ENCODE measurements at regions not wholly inside any gene's neighbourhood (a gene's known extent, or its start where the extent isn't known, plus 50 kb on each side); places are given as distances from the start of the nearest gene placed in this dataset.
A peak's percentile ranks its signal among the peaks of the same experiment; 100 is the strongest.
"Not testable (repeated sequence)": the region's sequence is repeated elsewhere in the genome, so short reads cannot be mapped to it uniquely, and the experiment has no call there.

- no peak for DNase-seq (ENCODE audit: low spot score)
Measured at GRCh38 chr7:149604521-149604920, 106.9 kb upstream of the ZNF746 start.

- not testable (repeated sequence) for DNase-seq (ENCODE audit: low spot score)
Measured at GRCh38 chr7:149600669-149601330, 103.2 kb upstream of the ZNF746 start.

- no peak for DNase-seq (ENCODE audit: low spot score)
Measured at GRCh38 chr7:149599636-149600206, 102.1 kb upstream of the ZNF746 start.

- peak; percentile 74 for DNase-seq (ENCODE audit: low spot score)
Measured at GRCh38 chr7:149598721-149599308, 101.2 kb upstream of the ZNF746 start.

DNA sequence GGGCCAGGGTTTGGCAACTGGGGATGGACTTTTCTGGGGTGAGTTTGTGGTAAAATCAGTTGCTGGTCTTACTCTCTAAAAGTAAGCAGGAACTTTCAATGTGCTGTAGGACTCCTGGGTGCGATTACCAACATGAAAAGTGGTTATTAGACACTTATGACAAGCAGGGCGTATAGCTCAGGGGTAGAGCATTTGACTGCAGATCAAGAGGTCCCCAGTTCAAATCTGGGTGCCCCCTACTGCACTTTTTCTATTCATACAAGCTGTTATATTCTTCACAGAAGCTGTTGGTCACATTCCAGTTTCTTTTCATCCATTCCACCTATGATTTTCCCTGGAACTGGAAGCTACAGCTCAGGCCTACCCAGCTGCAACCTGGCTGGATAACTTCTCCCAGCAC lies 100.2 kb upstream of the ZNF746 start:
- DNase-seq (ENCODE audit: low spot score), result not testable (repeated sequence)

DNA sequence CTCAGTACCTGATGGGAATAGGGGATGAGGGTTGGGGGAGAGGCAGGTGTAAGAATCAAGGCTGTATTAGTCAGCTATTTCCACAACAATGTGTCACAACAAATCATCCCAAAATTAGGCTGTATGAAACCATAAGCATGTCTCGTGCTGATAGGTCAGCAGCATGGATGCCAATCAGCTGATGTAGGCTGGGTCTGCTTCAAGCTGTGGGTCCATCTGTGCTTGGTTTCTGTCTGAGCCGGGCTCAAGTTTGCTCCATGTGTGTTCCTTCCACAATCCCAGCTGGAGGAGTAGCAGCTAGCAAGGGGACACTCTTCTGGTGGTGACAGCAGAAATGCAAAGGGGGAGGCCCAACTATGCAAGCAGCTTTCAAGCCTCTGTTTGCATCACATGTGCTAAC lies 97.9 kb upstream of the ZNF746 start:
- peak; percentile 88 for DNase-seq (ENCODE audit: low spot score)

GRCh38 chr7:149595078-149595477 lies 97.5 kb upstream of the ZNF746 start:
- no peak for DNase-seq (ENCODE audit: low spot score)

- DNase-seq (ENCODE audit: low spot score), result no peak
Measured at GRCh38 chr7:149588930-149589329, 91.3 kb upstream of the ZNF746 start.

DNA sequence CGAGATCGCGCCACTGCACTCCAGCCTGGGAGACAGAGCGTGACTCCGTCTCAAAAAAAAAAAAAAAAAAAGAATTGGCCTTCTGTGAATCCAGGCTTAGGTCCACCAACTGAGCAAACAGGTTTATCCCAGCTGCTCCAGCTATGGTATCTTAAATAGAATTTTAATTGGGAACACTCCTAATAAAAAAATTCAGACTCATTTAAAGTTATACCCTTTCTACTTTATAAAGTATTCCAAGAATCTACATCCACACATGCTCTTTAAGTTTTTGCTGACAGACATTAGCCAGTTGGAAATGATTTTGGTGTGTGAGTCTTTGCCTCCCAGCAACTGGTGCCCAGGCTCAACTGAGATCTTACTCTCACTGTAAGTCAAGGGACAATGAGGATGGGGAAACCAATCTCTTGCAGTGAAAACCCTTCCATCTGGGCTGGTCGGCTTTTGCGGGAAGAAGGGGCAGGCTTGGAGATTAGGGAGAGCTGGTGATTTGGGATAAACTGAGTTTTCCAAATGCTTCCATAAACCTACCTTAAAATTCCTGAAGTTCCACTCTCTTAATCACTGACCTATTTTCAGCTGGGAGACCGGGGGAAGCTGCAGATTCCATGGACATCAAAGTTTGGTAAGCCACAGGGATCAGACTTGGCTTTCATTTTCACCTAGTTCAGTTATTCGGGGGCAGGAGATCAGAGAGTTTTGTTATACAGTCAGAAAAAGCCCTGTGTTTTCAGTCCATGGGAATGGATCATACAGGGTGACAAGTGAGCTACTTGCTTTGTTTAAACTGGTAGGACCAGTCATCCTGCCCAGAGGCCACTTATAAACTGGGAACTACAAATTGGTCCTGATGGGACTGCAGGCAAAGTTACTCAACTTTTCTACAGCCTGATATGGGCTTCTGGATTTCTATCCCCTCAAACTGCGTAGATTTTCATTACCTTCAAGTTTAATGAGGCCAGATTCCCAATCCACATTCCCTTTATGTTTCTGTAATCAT lies 89.3 kb upstream of the ZNF746 start:
- no peak for DNase-seq (ENCODE audit: low spot score)

DNA sequence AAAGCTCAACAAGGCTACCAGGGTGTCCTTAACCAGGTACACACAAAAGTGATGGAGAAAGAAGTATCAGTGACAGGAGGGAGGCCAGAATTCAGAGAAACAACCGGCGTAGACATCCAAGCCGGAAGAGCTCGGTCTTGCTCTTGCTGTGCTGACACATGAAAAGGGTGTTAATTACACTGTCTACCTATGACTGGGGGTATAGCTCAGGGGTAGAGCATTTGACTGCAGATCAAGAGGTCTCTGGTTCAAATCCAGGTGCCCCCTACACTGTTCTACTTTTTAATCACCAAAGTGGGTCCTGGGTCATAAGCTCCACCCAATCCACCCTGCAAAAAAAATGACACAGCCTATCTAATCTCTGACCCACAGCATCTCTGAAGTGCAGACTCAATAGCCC lies 86.9 kb upstream of the ZNF746 start:
- DNase-seq (ENCODE audit: low spot score), result no peak

GRCh38 chr7:149584009-149584408 lies 86.4 kb upstream of the ZNF746 start:
- DNase-seq (ENCODE audit: low spot score), result no peak

DNA sequence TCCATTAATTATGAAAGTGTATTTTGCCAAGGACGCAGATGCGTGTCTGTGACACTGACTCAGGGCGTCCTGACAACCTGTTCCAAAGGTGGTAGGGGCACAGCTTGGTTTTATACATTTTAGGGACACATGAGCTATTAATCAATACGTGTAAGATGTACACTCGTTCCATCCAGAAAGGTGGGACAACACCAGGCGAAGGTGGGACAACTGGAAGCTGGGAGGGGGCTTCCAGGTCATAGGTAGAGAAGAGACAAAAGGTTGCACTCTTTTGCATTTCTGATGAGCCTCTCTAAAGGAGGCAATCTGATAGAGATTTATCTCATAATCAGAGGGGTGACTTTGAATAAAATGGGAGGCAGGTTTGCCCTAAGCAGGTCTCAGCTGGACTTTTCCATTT lies 82.7 kb upstream of the ZNF746 start:
- no peak for DNase-seq (ENCODE audit: low spot score)

GRCh38 chr7:149579365-149579764 lies 81.8 kb upstream of the ZNF746 start:
- not testable (repeated sequence) for DNase-seq (ENCODE audit: low spot score)

GRCh38 chr7:149574428-149574827 lies 76.8 kb upstream of the ZNF746 start:
- DNase-seq (ENCODE audit: low spot score), result not testable (repeated sequence)

DNA sequence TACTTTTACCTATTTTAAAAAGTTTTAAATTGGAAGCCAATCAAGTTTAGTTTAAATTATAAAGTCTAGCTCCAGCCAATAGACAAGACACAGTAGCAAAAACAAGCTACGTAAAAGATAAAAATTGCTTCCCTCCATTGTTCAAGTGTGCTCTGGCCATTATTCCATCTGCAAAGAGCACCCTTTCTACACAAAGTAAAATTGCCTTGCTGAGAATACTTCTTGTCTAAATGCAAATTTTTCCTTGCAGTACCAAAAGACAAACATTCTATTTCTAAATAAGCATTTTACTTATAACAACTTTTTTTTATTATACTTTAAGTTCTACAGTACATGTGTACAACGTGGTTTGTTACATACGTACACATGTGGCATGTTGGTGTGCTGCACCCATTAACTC lies 75.9 kb upstream of the ZNF746 start:
- no peak for DNase-seq (ENCODE audit: low spot score)

- DNase-seq (ENCODE audit: low spot score), result not testable (repeated sequence)
Measured at GRCh38 chr7:149572920-149573319, 75.3 kb upstream of the ZNF746 start.

- DNase-seq (ENCODE audit: low spot score), result no peak
Measured at GRCh38 chr7:149570784-149571183, 73.2 kb upstream of the ZNF746 start.

GRCh38 chr7:149569726-149570422 lies 72.3 kb upstream of the ZNF746 start:
- DNase-seq (ENCODE audit: low spot score), result no peak

DNA sequence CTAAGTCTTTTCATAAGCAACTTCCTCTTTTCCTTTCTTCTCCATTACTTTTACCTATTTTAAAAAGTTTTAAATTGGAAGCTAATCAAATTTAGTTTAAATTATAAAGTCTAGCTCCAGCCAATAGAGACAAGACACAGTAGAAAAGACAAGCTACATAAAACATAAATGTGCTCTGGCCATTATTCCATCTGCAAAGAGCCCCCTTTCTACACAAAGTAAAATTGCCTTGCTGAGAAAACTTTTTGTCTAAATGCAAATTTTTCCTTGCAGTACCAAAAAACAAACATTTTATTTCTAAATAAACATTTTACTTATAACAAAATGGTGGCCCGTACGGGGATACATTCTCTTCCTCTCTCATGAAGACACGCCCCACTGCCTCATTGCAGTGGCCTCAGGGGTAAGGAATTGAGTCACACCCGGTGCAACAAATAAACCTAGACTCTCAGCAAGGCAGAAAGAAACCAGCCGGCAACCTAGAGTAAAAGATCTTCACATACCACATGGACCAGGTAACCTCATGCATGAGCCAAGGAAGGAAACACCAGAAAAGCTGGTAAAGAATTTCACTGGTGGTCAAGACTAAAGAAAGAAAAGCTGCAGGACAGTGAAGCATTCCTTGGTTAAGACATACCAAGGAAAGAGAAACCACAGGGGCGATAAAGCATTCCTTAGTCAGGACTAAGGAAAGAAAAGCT lies 71.6 kb upstream of the ZNF746 start:
- no peak for DNase-seq (ENCODE audit: low spot score)

DNA sequence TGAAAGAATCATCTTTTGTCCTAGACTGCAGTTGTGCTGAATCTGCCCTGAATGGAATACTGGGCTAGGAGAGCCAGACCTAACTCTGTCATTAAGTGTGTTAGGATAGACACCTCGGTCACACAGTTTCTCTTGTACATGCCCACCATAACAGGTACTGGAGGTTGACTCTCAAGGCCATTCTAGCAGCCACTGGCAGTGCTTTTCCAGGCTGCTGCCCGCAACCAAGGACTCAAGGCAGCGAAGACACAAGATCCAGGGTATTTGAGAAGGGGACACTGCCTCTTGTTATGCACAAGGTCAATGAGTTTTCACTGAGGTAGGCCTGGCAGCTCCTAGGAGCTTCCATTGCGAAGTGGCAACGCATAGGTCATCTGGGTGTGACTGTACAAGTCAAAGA lies 70.6 kb upstream of the ZNF746 start:
- no peak for DNase-seq (ENCODE audit: low spot score)

DNA sequence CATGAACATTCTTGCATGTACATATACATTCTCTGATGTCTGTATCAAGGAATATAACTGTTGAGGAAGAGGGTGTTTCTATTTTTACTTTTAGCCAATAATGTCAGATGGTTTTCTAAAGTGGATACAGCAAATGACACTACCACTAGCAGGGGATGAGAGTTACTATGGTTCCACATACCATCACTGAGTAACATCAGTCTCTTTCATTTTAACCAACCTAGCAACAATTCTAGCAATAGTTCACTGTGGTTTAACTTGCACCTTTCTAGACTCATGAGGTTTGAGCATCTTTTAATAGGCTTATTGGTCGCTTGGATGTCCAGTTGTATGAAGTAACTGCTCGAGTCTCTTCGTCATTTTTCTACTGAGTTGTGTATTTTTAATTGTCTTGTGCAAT lies 68.5 kb upstream of the ZNF746 start:
- DNase-seq (ENCODE audit: low spot score), result no peak
